ENCODE measurements at regions not wholly inside any gene's neighbourhood (a gene's known extent, or its start where the extent isn't known, plus 50 kb on each side); places are given as distances from the start of the nearest gene placed in this dataset.
A peak's percentile ranks its signal among the peaks of the same experiment; 100 is the strongest.
"Not testable (repeated sequence)": the region's sequence is repeated elsewhere in the genome, so short reads cannot be mapped to it uniquely, and the experiment has no call there.

- no peak for DNase-seq (ENCODE audit: low read depth)
Measured at GRCh38 chr13:80718970-80719369, 378.0 kb upstream of the SPRY2 start.

GRCh38 chr13:80717776-80718175 lies 376.9 kb upstream of the SPRY2 start:
- no peak overlapping the region for H3K4me3 ChIP-seq (ENCODE audit: low read depth, low read length)
- DNase-seq (ENCODE audit: low read depth): no peak

More at GRCh38 chr13:80718970-80719369, 378.0 kb upstream of the SPRY2 start:
- no peak overlapping the region for H3K4me3 ChIP-seq (ENCODE audit: low read depth, low read length)

DNA sequence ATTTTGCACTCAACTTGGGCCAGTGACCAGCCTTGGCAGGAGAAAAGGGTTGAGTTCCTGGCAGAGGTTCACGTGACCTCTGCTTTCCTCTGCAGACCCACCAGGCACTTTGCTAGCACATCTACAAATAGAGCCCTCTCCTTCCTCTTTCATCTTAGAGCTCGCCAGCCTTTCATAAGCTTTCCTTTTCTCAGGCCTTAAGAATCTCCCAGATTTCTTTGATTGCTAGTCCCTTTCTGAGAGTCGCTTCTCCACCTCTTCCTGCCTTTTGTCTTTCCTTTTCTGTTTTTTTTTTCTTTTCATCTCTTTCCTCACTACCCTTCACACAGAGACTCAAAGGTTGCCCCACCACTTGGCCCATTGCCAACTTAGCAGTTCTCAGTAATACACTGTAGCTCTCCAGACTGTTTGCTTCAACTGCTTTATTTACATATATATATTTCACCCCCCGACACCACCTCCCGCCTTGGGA lies 375.7 kb upstream of the SPRY2 start:
- peak; percentile 34 for DNase-seq (ENCODE audit: low read depth)
- H3K4me3 ChIP-seq (ENCODE audit: low read depth, low read length): no peak overlapping the region

DNA sequence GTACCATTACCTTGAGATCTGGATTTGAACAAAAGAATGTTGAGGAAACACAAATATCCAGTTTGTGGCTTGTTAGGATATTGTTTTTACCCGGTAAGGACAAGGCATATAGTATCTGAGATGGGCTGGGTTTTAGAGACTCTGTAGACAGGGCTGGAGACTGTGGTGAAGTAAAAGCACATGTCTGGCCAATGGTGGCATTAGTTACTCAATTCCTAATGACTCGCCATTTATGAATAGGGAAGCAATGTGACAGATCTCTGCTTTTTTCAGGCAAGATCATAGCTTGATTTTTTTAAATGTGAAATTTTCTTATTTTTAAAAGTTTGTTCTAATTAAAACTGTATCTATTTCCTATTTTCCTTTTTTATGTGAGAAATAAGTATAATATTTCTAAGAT lies 371.1 kb upstream of the SPRY2 start:
- no peak overlapping the region for H3K4me3 ChIP-seq (ENCODE audit: low read depth, low read length)
- no peak for DNase-seq (ENCODE audit: low read depth)

DNA sequence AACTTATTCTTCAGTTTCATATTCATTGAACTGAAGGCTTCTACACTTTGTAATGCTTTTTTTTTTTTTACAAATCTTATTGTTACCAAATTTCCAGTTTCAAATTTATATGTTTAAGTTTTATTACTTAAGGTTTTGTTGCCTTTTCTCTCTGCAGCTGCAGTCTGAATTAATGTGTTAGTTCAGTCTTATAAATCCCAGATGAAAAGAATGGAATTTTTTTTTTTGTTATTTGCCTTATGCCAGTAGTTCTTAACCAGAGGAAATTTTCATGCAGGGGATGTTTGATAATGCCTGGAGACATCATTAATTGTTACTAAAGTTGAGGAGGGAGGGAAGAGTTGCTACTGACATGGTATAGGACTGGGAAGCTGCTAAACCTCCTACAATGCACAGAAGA lies 367.9 kb upstream of the SPRY2 start:
- no peak for DNase-seq (ENCODE audit: low read depth)
- H3K4me3 ChIP-seq (ENCODE audit: low read depth, low read length): no peak overlapping the region

GRCh38 chr13:80707000-80707983 lies 366.4 kb upstream of the SPRY2 start:
- H3K4me3 ChIP-seq (ENCODE audit: low read depth, low read length): no peak overlapping the region
- no peak for DNase-seq (ENCODE audit: low read depth)

- no peak overlapping the region for H3K4me3 ChIP-seq (ENCODE audit: low read depth, low read length)
- DNase-seq (ENCODE audit: low read depth): no peak
Measured at GRCh38 chr13:80706164-80706471, 365.2 kb upstream of the SPRY2 start.

DNA sequence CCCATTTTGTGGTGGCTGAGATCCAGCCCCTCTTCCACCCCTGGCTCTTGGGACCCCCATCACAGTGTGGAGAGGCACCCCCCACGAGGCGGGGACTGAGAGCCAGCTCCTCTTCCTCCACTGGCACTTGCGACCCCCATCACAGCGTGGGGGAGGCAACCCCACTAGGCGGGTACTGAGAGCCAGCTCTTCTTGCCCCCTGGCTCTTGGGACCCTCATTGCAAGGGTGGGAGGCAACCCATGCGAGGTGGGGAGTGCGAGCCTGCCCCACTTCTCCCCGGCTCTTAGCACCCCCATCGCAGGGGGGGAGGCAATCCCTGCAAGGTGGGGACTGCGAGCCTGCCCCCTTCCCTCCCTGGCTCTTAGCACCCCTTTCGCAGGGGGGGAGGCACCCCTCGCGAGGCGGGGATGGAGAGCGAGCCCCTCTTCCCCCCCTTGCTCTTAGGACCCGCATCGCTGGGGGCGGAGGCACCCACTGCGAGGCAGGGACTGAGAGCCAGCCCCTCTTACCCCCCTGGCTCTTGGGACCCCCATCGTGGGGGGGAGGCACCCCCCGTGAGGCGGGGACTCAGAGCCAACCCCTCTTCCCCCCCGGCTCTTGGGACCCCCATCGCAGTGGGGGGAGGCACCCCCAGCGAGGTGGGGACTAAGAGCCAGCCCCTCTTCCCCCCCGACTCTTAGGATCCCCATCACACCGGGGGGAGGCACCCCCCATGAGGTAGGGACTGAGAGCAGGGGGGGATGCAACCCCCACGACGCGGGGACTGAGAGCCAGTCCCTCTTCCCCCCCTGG lies 364.6 kb upstream of the SPRY2 start:
- H3K4me3 ChIP-seq (ENCODE audit: low read depth, low read length): no peak overlapping the region

GRCh38 chr13:80704369-80704768 lies 363.4 kb upstream of the SPRY2 start:
- DNase-seq (ENCODE audit: low read depth): no peak
- no peak overlapping the region for H3K4me3 ChIP-seq (ENCODE audit: low read depth, low read length)

More for the DNA sequence above, 364.6 kb upstream of the SPRY2 start:
- DNase-seq (ENCODE audit: low read depth): no peak

DNA sequence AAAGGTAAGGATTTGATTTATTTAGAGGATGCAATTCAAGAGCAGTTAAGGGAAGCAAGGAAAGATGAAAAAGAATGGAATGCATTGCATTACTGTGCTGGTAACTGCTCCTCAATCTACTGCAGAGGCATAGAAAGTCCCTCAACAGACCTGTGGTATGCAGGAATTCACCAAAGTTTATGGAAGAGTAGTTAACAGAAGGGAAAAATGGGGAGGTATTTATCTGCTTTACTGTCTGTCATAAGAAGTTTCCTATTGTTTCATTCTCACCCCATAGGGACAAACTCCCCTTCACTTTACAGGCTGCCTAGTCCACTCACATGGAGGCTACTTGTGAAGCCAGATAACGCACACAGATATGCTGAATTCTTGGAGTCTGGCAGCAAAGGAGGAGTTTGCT lies 354.9 kb upstream of the SPRY2 start:
- no peak for DNase-seq (ENCODE audit: low read depth)
- no peak overlapping the region for H3K4me3 ChIP-seq (ENCODE audit: low read depth, low read length)

- not testable (repeated sequence) for H3K4me3 ChIP-seq (ENCODE audit: low read depth, low read length); DNase-seq (ENCODE audit: low read depth)
Measured at GRCh38 chr13:80691814-80692213, 350.9 kb upstream of the SPRY2 start.

DNA sequence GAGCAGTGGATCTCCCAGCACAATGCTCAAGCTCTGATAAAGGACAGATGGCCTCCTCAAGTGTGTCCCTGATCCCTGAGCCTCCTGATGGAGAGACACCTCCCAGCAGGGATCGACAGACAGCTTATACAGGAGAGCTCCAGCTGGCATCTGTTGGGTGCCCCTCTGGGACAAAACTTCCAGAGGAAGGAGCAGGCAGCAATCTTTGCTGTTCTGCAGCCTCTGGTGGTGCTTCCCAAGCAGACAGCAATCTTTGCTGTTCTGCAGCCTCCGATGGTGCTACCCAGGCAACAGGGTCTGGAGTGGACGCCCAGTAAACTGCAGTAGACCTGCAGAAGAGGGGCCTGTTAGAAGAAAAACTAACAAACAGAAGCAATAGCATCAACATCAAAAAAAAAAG lies 349.3 kb upstream of the SPRY2 start:
- no peak for DNase-seq (ENCODE audit: low read depth)
- no peak overlapping the region for H3K4me3 ChIP-seq (ENCODE audit: low read depth, low read length)

- no peak for DNase-seq (ENCODE audit: low read depth)
- H3K4me3 ChIP-seq (ENCODE audit: low read depth, low read length): no peak overlapping the region
Measured at GRCh38 chr13:80688593-80688992, 347.7 kb upstream of the SPRY2 start.

DNA sequence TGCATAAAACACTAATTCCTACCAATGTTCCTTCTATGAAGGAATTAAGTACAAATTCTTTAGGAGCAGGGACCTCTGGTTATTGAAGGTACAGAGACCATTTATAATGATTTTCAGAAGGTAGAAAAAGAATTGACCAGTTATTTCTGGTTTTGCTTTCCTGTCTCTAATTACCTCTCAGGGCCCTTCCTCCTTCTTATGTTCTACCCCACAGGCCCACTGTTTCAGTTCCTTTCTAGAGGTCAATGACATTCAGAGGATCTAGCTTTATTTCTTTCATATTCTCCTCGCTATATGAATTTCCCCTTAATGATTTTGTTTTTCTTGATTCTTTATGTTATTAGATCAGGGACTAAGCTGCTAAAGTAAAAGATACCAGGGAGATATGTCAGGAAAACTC lies 345.0 kb upstream of the SPRY2 start:
- DNase-seq (ENCODE audit: low read depth): no peak
- no peak overlapping the region for H3K4me3 ChIP-seq (ENCODE audit: low read depth, low read length)

- H3K4me3 ChIP-seq (ENCODE audit: low read depth, low read length): no peak overlapping the region
- no peak for DNase-seq (ENCODE audit: low read depth)
Measured at GRCh38 chr13:80684217-80684991, 343.5 kb upstream of the SPRY2 start.

DNA sequence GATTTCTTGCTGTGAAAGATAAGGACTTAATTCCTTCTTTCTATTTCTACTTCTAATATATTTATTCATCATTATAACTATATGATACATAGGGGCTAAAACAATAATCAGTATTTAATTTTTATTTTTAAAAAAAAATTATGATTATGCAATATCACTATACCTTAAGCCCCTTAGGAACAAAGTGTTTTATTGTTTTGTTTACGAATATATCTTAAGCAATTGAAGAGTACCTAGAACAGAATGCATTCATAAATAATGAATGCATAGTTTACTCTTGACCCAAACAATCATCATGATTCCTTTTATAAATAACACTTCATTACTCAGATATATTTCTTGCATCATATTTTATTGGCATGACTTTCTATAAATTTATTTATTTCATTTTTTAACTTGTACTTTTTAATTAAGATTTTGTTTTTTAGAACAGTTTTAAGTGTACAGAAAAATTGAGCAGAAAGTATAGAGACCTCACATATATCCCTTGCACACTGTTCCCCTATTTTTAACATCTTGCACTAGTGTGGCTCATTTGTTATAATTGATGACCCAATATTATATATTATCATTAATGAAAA lies 339.9 kb upstream of the SPRY2 start:
- no peak overlapping the region for H3K4me3 ChIP-seq (ENCODE audit: low read depth, low read length)
- DNase-seq (ENCODE audit: low read depth): no peak

- no peak for DNase-seq (ENCODE audit: low read depth)
- H3K4me3 ChIP-seq (ENCODE audit: low read depth, low read length): no peak overlapping the region
Measured at GRCh38 chr13:80679423-80679822, 338.5 kb upstream of the SPRY2 start.

DNA sequence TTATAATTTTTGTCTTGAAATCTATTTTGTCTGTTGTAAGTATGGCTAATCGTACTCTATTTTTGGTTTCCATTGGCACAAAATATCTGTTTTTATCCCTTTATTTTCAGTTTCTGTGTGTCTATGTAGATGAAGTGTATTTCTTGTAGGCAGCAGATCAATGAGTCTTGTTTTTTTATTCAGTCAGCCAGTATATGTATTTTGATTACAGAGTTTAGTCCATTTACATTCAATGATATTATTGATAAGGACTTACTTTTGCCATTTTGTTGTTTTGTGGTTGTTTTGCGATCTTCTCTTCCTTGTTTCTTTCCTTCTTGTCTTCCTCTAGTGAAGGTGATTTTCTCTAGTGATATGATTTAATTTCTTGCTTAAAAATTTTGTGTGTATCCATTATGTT lies 336.3 kb upstream of the SPRY2 start:
- H3K4me3 ChIP-seq (ENCODE audit: low read depth, low read length): no peak overlapping the region
- no peak for DNase-seq (ENCODE audit: low read depth)

DNA sequence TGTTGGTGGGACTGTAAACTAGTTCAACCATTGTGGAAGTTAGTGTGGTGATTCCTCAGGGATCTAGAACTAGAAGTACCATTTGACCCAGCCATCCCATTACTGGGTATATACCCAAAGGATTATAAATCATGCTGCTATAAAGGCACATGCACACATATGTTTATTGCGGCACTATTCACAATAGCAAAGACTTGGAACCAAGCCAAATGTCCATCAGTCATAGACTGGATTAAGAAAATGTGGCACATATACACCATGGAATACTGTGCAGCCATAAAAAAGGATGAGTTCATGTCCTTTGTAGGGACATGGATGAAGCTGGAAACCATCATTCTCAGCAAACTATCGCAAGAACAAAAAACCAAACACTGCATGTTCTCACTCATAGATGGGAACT lies 334.5 kb upstream of the SPRY2 start:
- not testable (repeated sequence) for H3K4me3 ChIP-seq (ENCODE audit: low read depth, low read length); DNase-seq (ENCODE audit: low read depth)
